HepG2 (cell line): ENCODE measurements at regions not wholly inside any gene's neighbourhood (a gene's known extent, or its start where the extent isn't known, plus 50 kb on each side); places are given as distances from the start of the nearest gene placed in this dataset.

Experiments
- ATAC-seq: fragments of 200-7000 bp; cut with Tn5 transposase; 3 replicates; pipeline ENCODE4 v1.9.1; 2020; ENCODE audit warnings: mild to moderate bottlenecking, moderate library complexity
- BruUV-seq: library from RNA; stranded (reverse); fragments of 400-500 nt; replicated peaks from 2 replicates; lab custom pipeline; 2021; lab: Mats Ljungman, UMichigan
- CTCF ChIA-PET: fragments of 300-600 bp; formaldehyde crosslinking; extraction: SDS; loops from one replicate; lab custom pipeline; 2021; ENCODE audit warnings: low total read pairs, inconsistent platforms, low intra/inter-chr PET ratio; lab: Yijun Ruan, JAX
- POLR2A ChIA-PET: fragments of 350-600 bp; sonication (Branson Sonifier 250); formaldehyde crosslinking; loops from one replicate; lab custom pipeline; 2020; ENCODE audit warnings: antibody characterized with exemption, inconsistent platforms; lab: Yijun Ruan, JAX
- DNase-seq: peaks from one replicate; pipeline ENCODE4 v3.0.0-alpha.2; 2015; ENCODE audit warnings: low spot score
- FAIRE-seq: peaks from 3 replicates; lab custom pipeline; 2011; peaks lifted over from hg19 to GRCh38; lab: Jason Lieb, UNC
- H2AFZ ChIP-seq: one replicate; pipeline ENCODE4 v1.6.1; 2011; ENCODE audit warnings: low read length, inconsistent platforms
- H3K27ac ChIP-seq: fragments of 300-600 bp; 3 replicates; pipeline ENCODE4 v1.8.0; 2011; ENCODE audit warnings: mixed run types, mild to moderate bottlenecking, mixed read lengths, low read length, inconsistent platforms; ENCODE audit not compliant: insufficient read depth; ENCODE audit errors: extremely low read length
- H3K27me3 ChIP-seq, 2 experiments: fragments of 200-600 bp in 1 of 2; 2 replicates in 1 of 2; 3 replicates in 1 of 2; pipeline versions ENCODE4 v1.6.0 to v1.8.0; 2011; ENCODE audit warnings: low read length in 2 of 2, mild to moderate bottlenecking in 2 of 2, moderate library complexity in 2 of 2, inconsistent platforms in 1 of 2; ENCODE audit not compliant: insufficient read depth in 2 of 2, control insufficient read depth in 1 of 2
- H3K36me3 ChIP-seq, 2 experiments: fragments of 200-600 bp in 1 of 2; replicated peaks in 1 of 2; 2 replicates in 1 of 2; 3 replicates in 1 of 2; pipeline versions ENCODE4 v1.5.1 to v1.8.0; 2011; ENCODE audit warnings: low read length in 2 of 2, inconsistent platforms in 1 of 2; ENCODE audit not compliant: insufficient read depth in 2 of 2, control insufficient read depth in 1 of 2
- H3K4me1 ChIP-seq: 2 replicates; pipeline ENCODE4 v1.5.1; 2012; ENCODE audit warnings: low read length, inconsistent platforms; ENCODE audit not compliant: insufficient read depth
- H3K4me2 ChIP-seq: 2 replicates; pipeline ENCODE4 v1.6.0; 2011; ENCODE audit warnings: low read depth, low read length, inconsistent platforms
- H3K4me3 ChIP-seq, 3 experiments: fragments of 200-600 bp in 1 of 3; sonication (generic), shearing (Covaris generic) in 1 of 3; replicated peaks in 1 of 3; 2 replicates each; pipeline ENCODE4 v1.5.1; 2011 to 2016; ENCODE audit warnings: low read length in 3 of 3, inconsistent platforms in 2 of 3, low read depth in 2 of 3, mild to moderate bottlenecking in 2 of 3, control low read depth in 1 of 3, mixed read lengths in 1 of 3; ENCODE audit not compliant: insufficient read depth in 1 of 3
- H3K79me2 ChIP-seq: one replicate; pipeline ENCODE4 v1.6.1; 2011; ENCODE audit warnings: low read length, inconsistent platforms; ENCODE audit not compliant: insufficient read depth
- H3K9ac ChIP-seq: 2 replicates; pipeline ENCODE4 v1.6.0; 2011; ENCODE audit warnings: mild to moderate bottlenecking, low read depth, low read length, inconsistent platforms; ENCODE audit not compliant: insufficient read depth
- H3K9me3 ChIP-seq: 2 replicates; pipeline ENCODE4 v1.5.1; 2012; ENCODE audit warnings: mild to moderate bottlenecking, low read length
- H4K20me1 ChIP-seq: 2 replicates; pipeline ENCODE4 v1.6.0; 2011; ENCODE audit warnings: inconsistent platforms, mild to moderate bottlenecking, low read length, moderate library complexity; ENCODE audit not compliant: insufficient read depth
- ADNP ChIP-seq: sonication (generic); formaldehyde crosslinking; IDR thresholded peaks from 2 replicates; pipeline ENCODE4 v1.4.0; 2020; ENCODE audit warnings: missing genetic modification reagents
- MAFF ChIP-seq: IDR thresholded peaks from 2 replicates; pipeline ENCODE4 v1.6.1; 2011; ENCODE audit warnings: low read depth, low read length, improper control_type of control experiment
- MAFK ChIP-seq, 2 experiments: IDR thresholded peaks in 1 of 2; conservative IDR thresholded peaks in 1 of 2; 2 replicates each; pipeline ENCODE4 v1.6.1; 2011; ENCODE audit warnings: improper control_type of control experiment in 2 of 2, low read length in 2 of 2
- ZNF407 ChIP-seq: sonication (generic); formaldehyde crosslinking; IDR thresholded peaks from one replicate; pipeline ENCODE4 v1.5.1; 2020; ENCODE audit warnings: mild to moderate bottlenecking, missing genetic modification reagents; ENCODE audit errors: not compliant biosample characterization
- WGBS: methylation state at CpG from one replicate; pipeline ENCODE4 v1.1.6; 2017; ENCODE audit warnings: low lambda C conversion rate; 5-methylcytosine and 5-hydroxymethylcytosine counted together
- in situ Hi-C: cut with HindIII; loops from 2 replicates; pipeline ENCODE4 v1.10.0; 2017; ENCODE audit warnings: low pct_unique_long_range_greater_than_20kb; ENCODE audit not compliant: extremely low pct_ligation_motif_present
- intact Hi-C: fragments of 100-400 bp; cut with micrococcal nuclease; formaldehyde crosslinking; loops from one replicate; pipeline ENCODE4 v1.10.0; 2022; ENCODE audit not compliant: unreplicated experiment
- TF ChIP-seq, protein P1 (sequence below): sonication (generic); formaldehyde crosslinking; IDR thresholded peaks from 2 replicates; pipeline ENCODE4 v1.5.1; 2020; ENCODE audit warnings: mild to moderate bottlenecking, missing genetic modification reagents, moderate library complexity
- TF ChIP-seq, protein P2 (sequence below): sonication (generic); formaldehyde crosslinking; IDR thresholded peaks from 2 replicates; pipeline ENCODE4 v1.4.0; 2020; ENCODE audit warnings: mild to moderate bottlenecking, missing genetic modification reagents

GRCh38 chr4:84189144-84189543 lies 309.9 kb downstream of the NKX6-1 start (continued):
- no peak for TF ChIP-seq ZNF407 (CRISPR knock-in tag)

GRCh38 chr4:84179409-84179808 lies 319.7 kb downstream of the NKX6-1 start:
- H4K20me1 ChIP-seq = no peaks in the 10 kb centered on the region
- DNase-seq = no peak
- CTCF ChIA-PET = no interaction called here
- in situ Hi-C loops = no loop called here
- H3K9ac ChIP-seq = no peak overlapping the region
- H3K36me3 ChIP-seq = no peaks in the 10 kb centered on the region
- H2AFZ ChIP-seq = no peak overlapping the region
- TF ChIP-seq ADNP (CRISPR knock-in tag) = no peak
- peak; percentile 98 for TF ChIP-seq MAFF
- TF ChIP-seq, protein P1, sequence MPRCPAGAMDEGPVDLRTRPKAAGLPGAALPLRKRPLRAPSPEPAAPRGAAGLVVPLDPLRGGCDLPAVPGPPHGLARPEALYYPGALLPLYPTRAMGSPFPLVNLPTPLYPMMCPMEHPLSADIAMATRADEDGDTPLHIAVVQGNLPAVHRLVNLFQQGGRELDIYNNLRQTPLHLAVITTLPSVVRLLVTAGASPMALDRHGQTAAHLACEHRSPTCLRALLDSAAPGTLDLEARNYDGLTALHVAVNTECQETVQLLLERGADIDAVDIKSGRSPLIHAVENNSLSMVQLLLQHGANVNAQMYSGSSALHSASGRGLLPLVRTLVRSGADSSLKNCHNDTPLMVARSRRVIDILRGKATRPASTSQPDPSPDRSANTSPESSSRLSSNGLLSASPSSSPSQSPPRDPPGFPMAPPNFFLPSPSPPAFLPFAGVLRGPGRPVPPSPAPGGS (CRISPR knock-in tag) = no peak
- peak; percentile 94 to 98 for TF ChIP-seq MAFK (conservative IDR thresholded peaks at IDR 0.05 in 1 of 2, IDR thresholded peaks at IDR 0.05 in 1 of 2; ENCODE audit: low read length in 2 of 2)
- TF ChIP-seq, protein P2, sequence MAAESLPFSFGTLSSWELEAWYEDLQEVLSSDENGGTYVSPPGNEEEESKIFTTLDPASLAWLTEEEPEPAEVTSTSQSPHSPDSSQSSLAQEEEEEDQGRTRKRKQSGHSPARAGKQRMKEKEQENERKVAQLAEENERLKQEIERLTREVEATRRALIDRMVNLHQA (CRISPR knock-in tag) = no peak
- TF ChIP-seq, all 625 proteins: peak for 2
- H3K4me2 ChIP-seq = no peak overlapping the region
- no peaks in the 10 kb centered on the region for H3K9me3 ChIP-seq
- H3K4me1 ChIP-seq = no peaks in the 10 kb centered on the region
- no TSS peak for BruUV-seq
- H3K27ac ChIP-seq = no peak overlapping the region
- no peaks in the 10 kb centered on the region for H3K79me2 ChIP-seq
- no peak overlapping the region for H3K4me3 ChIP-seq
- FAIRE-seq (no peak), ATAC-seq (no peak)
- POLR2A ChIA-PET = no interaction called here
- 29% methylated on average over 2 of the region's 2 CpGs for WGBS
- intact Hi-C loops = no loop called here
- no peaks in the 10 kb centered on the region for H3K27me3 ChIP-seq
